ENCODE measurements at regions not wholly inside any gene's neighbourhood (a gene's known extent, or its start where the extent isn't known, plus 50 kb on each side); places are given as distances from the start of the nearest gene placed in this dataset.

- Mint-ChIP-seq H3K4me1 (no peaks in the 10 kb centered on the region), H3K4me3 (no peak overlapping the region), H3K36me3 (no peaks in the 10 kb centered on the region), H3K9me3 (peaks cover 0 to 17% (median 3%) of the 10 kb centered on the region in 6 donors), H3K27me3 (ENCODE audit: low read depth in 3 of 3) (peaks cover 0 to 2% (median 0%) of the 10 kb centered on the region in 3 donors), H3K27ac (no peak overlapping the region)
- no peak for DNase-seq
These were observed 463.0 kb downstream of the CETN3 start for GRCh38 chr5:89946508-89946907.

- Mint-ChIP-seq H3K4me3 (no peak overlapping the region), H3K27me3 (ENCODE audit: low read depth in 3 of 3) (peaks cover 0 to 3% (median 0%) of the 10 kb centered on the region in 3 donors), H3K27ac (no peak overlapping the region), H3K9me3 (peaks cover 0 to 7% (median 2%) of the 10 kb centered on the region in 6 donors), H3K36me3 (no peaks in the 10 kb centered on the region), H3K4me1 (no peaks in the 10 kb centered on the region)
- no peak for DNase-seq
These were observed 467.4 kb downstream of the CETN3 start for GRCh38 chr5:89942171-89942570.

GRCh38 chr5:89936576-89936975, 473.0 kb downstream of the CETN3 start:
- Mint-ChIP-seq H3K36me3 (no peaks in the 10 kb centered on the region), H3K27me3 (ENCODE audit: low read depth in 3 of 3) (peaks cover 0 to 3% (median 0%) of the 10 kb centered on the region in 3 donors), H3K27ac (no peak overlapping the region), H3K4me1 (no peaks in the 10 kb centered on the region), H3K9me3 (peaks cover 0 to 6% (median 0%) of the 10 kb centered on the region in 6 donors), H3K4me3 (no peak overlapping the region)
- no peak for DNase-seq

GRCh38 chr5:89934069-89934468, 475.5 kb downstream of the CETN3 start:
- Mint-ChIP-seq H3K27ac (no peak overlapping the region), H3K27me3 (ENCODE audit: low read depth in 3 of 3) (peaks cover 0 to 3% (median 2%) of the 10 kb centered on the region in 3 donors), H3K36me3 (no peaks in the 10 kb centered on the region), H3K4me1 (no peaks in the 10 kb centered on the region), H3K9me3 (peaks cover 0 to 6% (median 0%) of the 10 kb centered on the region in 6 donors), H3K4me3 (no peak overlapping the region)
- DNase-seq, result no peak

GRCh38 chr5:89932771-89933181, 476.8 kb downstream of the CETN3 start:
- DNase-seq, result no peak
- peaks cover 0 to 6% (median 0%) of the 10 kb centered on the region in 6 donors for H3K9me3 Mint-ChIP-seq
- H3K27ac Mint-ChIP-seq, result no peak overlapping the region
- H3K4me3 Mint-ChIP-seq, result no peak overlapping the region
- H3K4me1 Mint-ChIP-seq, result no peaks in the 10 kb centered on the region
- peaks cover 0 to 3% (median 2%) of the 10 kb centered on the region in 3 donors for H3K27me3 Mint-ChIP-seq (ENCODE audit: low read depth in 3 of 3)
- no peaks in the 10 kb centered on the region for H3K36me3 Mint-ChIP-seq

- H3K4me3 Mint-ChIP-seq, result no peak overlapping the region
- H3K36me3 Mint-ChIP-seq, result no peaks in the 10 kb centered on the region
- no peaks in the 10 kb centered on the region for H3K4me1 Mint-ChIP-seq
- no peak for DNase-seq
- H3K27ac Mint-ChIP-seq, result no peak overlapping the region
- peaks cover 0 to 2% (median 0%) of the 10 kb centered on the region in 3 donors for H3K27me3 Mint-ChIP-seq (ENCODE audit: low read depth in 3 of 3)
- H3K9me3 Mint-ChIP-seq, result peaks cover 0 to 1% (median 0%) of the 10 kb centered on the region in 6 donors
These were observed 478.8 kb downstream of the CETN3 start for GRCh38 chr5:89930591-89931392.

GRCh38 chr5:89929834-89930233, 479.7 kb downstream of the CETN3 start:
- Mint-ChIP-seq H3K9me3 (peaks cover 0 to 1% (median 0%) of the 10 kb centered on the region in 6 donors), H3K27ac (no peak overlapping the region), H3K4me1 (no peaks in the 10 kb centered on the region), H3K4me3 (no peak overlapping the region), H3K27me3 (ENCODE audit: low read depth in 3 of 3) (peaks cover 0 to 2% (median 0%) of the 10 kb centered on the region in 3 donors), H3K36me3 (no peaks in the 10 kb centered on the region)
- no peak for DNase-seq

- no peak overlapping the region for H3K27ac Mint-ChIP-seq
- H3K27me3 Mint-ChIP-seq (ENCODE audit: low read depth in 3 of 3), result peaks cover 0 to 2% (median 0%) of the 10 kb centered on the region in 3 donors
- no peaks in the 10 kb centered on the region for H3K36me3 Mint-ChIP-seq
- DNase-seq, result no peak
- H3K4me3 Mint-ChIP-seq, result no peak overlapping the region
- H3K9me3 Mint-ChIP-seq, result peaks cover 0 to 1% (median 0%) of the 10 kb centered on the region in 6 donors
- H3K4me1 Mint-ChIP-seq, result no peaks in the 10 kb centered on the region
These were observed 480.4 kb downstream of the CETN3 start for GRCh38 chr5:89929173-89929572.

GRCh38 chr5:89922161-89922560, 487.4 kb downstream of the CETN3 start:
- Mint-ChIP-seq H3K4me1 (no peaks in the 10 kb centered on the region), H3K27ac (no peak overlapping the region), H3K4me3 (no peak overlapping the region), H3K36me3 (no peaks in the 10 kb centered on the region), H3K27me3 (ENCODE audit: low read depth in 3 of 3) (no peaks in the 10 kb centered on the region), H3K9me3 (peaks cover 0 to 11% (median 3%) of the 10 kb centered on the region in 6 donors)
- no peak for DNase-seq

- Mint-ChIP-seq H3K27ac (no peak overlapping the region), H3K4me3 (no peak overlapping the region), H3K9me3 (peaks cover 0 to 9% (median 7%) of the 10 kb centered on the region in 6 donors), H3K27me3 (ENCODE audit: low read depth in 3 of 3) (no peaks in the 10 kb centered on the region), H3K4me1 (no peaks in the 10 kb centered on the region), H3K36me3 (no peaks in the 10 kb centered on the region)
- DNase-seq, result no peak
These were observed 492.4 kb downstream of the CETN3 start for GRCh38 chr5:89917112-89917511.

GRCh38 chr5:89916131-89916530, 493.4 kb downstream of the CETN3 start:
- Mint-ChIP-seq H3K9me3 (peaks cover 0 to 9% (median 5%) of the 10 kb centered on the region in 6 donors), H3K27ac (no peak overlapping the region), H3K4me1 (no peaks in the 10 kb centered on the region), H3K36me3 (no peaks in the 10 kb centered on the region), H3K4me3 (no peak overlapping the region), H3K27me3 (ENCODE audit: low read depth in 3 of 3) (no peaks in the 10 kb centered on the region)
- DNase-seq, result no peak

- Mint-ChIP-seq H3K27ac (no peak overlapping the region), H3K4me3 (no peak overlapping the region), H3K4me1 (no peaks in the 10 kb centered on the region), H3K9me3 (peaks cover 0 to 10% (median 0%) of the 10 kb centered on the region in 6 donors), H3K36me3 (no peaks in the 10 kb centered on the region), H3K27me3 (ENCODE audit: low read depth in 3 of 3) (peaks cover 0 to 2% (median 0%) of the 10 kb centered on the region in 3 donors)
- no peak for DNase-seq
These were observed 500.7 kb downstream of the CETN3 start for GRCh38 chr5:89908876-89909275.

- Mint-ChIP-seq H3K4me3 (no peak overlapping the region), H3K27me3 (ENCODE audit: low read depth in 3 of 3) (no peaks in the 10 kb centered on the region), H3K9me3 (peaks cover 0 to 11% (median 2%) of the 10 kb centered on the region in 6 donors), H3K27ac (no peak overlapping the region), H3K36me3 (no peaks in the 10 kb centered on the region), H3K4me1 (no peaks in the 10 kb centered on the region)
- no peak for DNase-seq
These were observed 505.1 kb downstream of the CETN3 start for GRCh38 chr5:89904442-89904841.

- Mint-ChIP-seq H3K4me3 (no peak overlapping the region), H3K4me1 (no peaks in the 10 kb centered on the region), H3K9me3 (peaks cover 0 to 7% (median 3%) of the 10 kb centered on the region in 6 donors), H3K27me3 (ENCODE audit: low read depth in 3 of 3) (no peaks in the 10 kb centered on the region), H3K27ac (no peak overlapping the region), H3K36me3 (no peaks in the 10 kb centered on the region)
- DNase-seq, result no peak
These were observed 507.6 kb downstream of the CETN3 start for GRCh38 chr5:89901983-89902382.

Measured in immature natural killer cell (primary cell).